ENCODE measurements at regions not wholly inside any gene's neighbourhood (a gene's known extent, or its start where the extent isn't known, plus 50 kb on each side); places are given as distances from the start of the nearest gene placed in this dataset.
"Not testable (repeated sequence)": the region's sequence is repeated elsewhere in the genome, so short reads cannot be mapped to it uniquely, and the experiment has no call there.

DNA sequence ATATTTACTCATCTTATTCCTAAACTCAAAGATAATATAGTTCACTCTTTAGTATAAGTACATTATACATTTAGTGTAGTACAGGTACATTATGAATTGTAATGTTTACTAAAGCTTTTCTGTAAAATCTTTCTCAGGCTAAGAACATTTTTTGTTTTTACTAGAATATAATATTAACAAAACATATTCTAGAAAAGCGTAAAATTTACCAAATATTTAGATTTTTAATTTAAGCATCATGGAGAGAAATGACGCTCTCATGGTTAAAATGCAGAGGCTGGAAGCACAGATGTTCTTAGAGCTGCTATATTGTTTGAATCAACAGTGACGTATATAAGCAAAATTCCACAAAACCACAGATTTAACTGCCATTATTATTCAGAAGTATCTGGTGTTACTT is 54.7 kb upstream of the NBPF15 start:
- not testable (repeated sequence) for DNase-seq (ENCODE audit: low read depth in 2 of 2)

DNA sequence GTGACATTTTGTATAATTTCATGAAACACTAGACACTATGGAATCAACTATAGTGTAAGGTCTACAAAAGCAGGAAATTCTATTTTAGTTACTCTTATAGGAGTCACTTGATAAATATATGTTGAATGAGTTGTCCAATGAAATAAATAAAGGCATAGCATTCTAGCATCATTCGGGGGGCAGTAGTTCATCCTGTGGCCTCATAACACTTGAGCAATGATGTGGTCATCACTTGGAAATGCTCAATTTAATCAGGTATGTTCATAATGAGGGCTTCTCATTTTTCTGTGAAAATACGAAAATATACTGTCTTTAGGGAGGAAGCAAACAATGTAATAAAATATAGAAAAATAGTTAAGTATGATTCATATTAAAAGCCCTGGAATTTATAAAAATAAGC is 55.4 kb upstream of the NBPF15 start:
- not testable (repeated sequence) for DNase-seq (ENCODE audit: low read depth in 2 of 2)

DNA sequence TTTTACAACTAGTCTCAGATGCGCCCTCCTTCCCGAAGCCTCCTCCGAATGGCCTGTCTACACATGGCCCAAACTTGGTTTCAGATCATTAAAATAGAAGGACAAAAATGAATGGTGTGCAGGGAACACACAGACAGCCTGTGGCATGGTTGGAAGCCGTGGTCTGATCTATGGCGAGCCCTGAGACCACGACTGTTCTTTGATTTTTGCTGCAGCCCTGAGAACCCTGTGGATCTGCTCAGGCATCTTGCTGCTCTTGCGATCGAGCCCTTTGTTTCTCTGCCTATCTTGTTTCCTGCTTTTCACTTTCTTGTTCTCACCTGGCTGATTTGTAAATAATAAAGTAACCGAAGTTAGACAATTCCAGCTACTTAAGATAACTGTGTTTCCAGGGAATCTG is 57.0 kb upstream of the NBPF15 start:
- not testable (repeated sequence) for DNase-seq (ENCODE audit: low read depth in 2 of 2)

GRCh38 chr1:144519528-144520189 is 58.2 kb upstream of the NBPF15 start:
- DNase-seq (ENCODE audit: low read depth in 2 of 2): not testable (repeated sequence)

- peak; percentile 28 to 55 for DNase-seq (ENCODE audit: low read depth in 2 of 2)
Observed at GRCh38 chr1:144523661-144524407, 62.4 kb upstream of the NBPF15 start.

DNA sequence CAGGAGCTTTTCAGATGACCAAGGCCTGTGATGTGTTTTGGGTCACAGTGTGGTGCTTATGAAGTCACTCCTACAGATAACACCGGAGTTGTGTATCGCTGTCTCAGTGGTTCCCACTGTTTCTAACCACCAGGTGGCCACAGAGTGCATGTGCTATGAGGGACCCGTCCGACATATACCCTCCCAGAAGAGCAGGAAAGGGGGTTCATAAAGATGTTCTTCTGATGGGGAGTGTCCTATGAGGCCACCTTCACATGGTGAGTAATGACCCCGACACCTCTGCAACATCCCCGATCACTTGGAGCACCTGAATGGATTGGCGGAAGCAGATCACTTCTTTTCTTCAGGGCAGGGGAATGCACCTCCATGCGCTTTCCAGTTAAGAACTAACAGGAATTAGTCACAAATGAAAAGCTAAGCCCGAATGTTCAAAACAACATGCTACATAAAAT is 60.5 kb upstream of the PPIAL4F start:
- DNase-seq (ENCODE audit: low read depth in 2 of 2): not testable (repeated sequence)

DNA sequence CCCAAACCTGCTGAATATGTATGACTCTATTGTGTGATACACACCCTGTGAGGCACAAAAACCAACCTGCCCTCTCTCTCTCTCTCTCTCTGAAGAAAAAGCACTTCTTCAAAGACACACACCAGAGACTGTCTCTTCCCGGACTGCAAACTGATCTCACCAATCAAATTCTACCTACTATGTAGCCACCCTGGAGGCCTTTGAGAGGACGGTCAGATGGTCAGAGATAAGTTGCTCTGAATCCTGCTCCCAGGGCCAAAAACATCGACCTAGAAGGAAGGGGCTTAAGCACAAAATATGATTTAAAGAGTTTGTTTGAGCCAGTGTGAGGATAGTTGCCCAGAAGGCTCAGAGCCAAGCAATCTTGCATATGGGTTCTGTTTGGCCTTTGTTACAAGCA is 59.2 kb upstream of the PPIAL4F start:
- not testable (repeated sequence) for DNase-seq (ENCODE audit: low read depth in 2 of 2)

DNA sequence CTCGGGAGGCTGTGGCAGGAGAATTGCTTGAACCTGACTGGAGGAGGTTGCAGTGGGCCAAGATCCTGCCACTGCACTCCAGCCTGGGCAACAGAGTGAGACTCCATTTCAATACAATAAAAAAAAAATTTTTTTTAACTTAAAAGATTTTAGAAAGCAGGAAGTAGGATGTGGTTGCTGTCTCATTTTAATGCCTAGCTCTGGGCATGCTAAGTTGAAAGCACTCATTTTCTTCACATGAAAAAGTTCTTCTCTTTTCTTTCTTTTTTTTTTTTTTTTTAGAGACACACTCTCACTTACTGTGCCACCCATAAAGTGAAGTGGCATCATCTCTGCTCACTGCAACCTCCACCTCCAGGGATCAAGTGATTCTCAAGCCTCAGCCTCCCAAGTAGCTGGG is 58.4 kb upstream of the PPIAL4F start:
- DNase-seq (ENCODE audit: low read depth in 2 of 2): not testable (repeated sequence)

DNA sequence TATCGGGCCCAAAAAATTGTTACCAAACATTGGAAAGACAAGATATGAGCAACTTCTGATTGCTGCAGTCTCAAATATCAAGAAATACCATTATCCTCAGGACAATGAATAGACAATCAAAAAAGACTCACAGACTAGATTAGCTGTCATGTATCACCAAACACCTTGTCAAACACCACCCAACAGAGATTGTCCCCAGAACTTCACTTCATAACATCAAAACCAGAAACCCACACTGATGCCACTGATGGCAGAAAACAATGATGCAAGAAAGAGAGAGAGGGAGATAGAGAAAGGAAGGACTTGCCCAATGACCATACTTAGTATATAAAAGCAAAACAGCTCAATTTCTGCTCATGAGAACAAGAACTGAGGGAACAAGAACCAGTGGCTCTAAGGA is 56.0 kb upstream of the PPIAL4F start:
- not testable (repeated sequence) for DNase-seq (ENCODE audit: low read depth in 2 of 2)

- DNase-seq (ENCODE audit: low read depth in 2 of 2): not testable (repeated sequence)
Observed at GRCh38 chr1:144537234-144537633, 55.5 kb upstream of the PPIAL4F start.

DNA sequence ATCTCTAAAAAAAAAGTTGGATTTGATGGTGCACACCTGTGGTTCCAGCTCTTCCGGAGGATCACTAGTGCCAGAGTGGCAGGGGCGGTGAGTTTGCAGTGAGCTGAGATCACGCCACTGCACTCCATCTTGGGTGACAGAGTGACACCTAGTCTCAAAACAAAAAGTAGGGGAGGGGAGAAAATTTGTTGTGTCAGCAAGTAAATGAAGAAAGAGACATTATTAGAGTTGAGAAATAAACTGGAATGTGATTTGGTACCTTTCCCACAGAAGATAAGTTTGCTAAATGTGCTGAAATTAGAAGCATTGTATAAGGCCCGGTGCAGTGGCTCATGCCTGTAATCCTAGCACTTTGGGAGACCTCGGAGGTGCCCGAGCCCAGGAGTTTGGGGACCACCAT is 54.0 kb upstream of the PPIAL4F start:
- DNase-seq (ENCODE audit: low read depth in 2 of 2): not testable (repeated sequence)

GRCh38 chr1:144539191-144539960 is 53.3 kb upstream of the PPIAL4F start:
- DNase-seq (ENCODE audit: low read depth in 2 of 2): not testable (repeated sequence)
